Ishikawa (cell line): ENCODE measurements at regions not wholly inside any gene's neighbourhood (a gene's known extent, or its start where the extent isn't known, plus 50 kb on each side); places are given as distances from the start of the nearest gene placed in this dataset.

Experiments used
- CEBPB ChIP-seq: IDR thresholded peaks from 2 replicates; pipeline ENCODE4 v1.6.1; 2012
- CREB1 ChIP-seq: IDR thresholded peaks from 2 replicates; pipeline ENCODE4 v1.6.1; 2012; ENCODE audit warnings: low read depth
- EP300 ChIP-seq: IDR thresholded peaks from 2 replicates; pipeline ENCODE4 v1.6.1; 2012; ENCODE audit warnings: borderline replicate concordance
- FOXM1 ChIP-seq: IDR thresholded peaks from 2 replicates; pipeline ENCODE4 v1.6.1; 2012; ENCODE audit warnings: low read depth, borderline replicate concordance
- NFIC ChIP-seq: IDR thresholded peaks from 2 replicates; pipeline ENCODE4 v1.6.1; 2012
- TAF1 ChIP-seq: IDR thresholded peaks from 2 replicates; pipeline ENCODE4 v1.6.1; 2012; ENCODE audit warnings: low read depth, mild to moderate bottlenecking
- TCF12 ChIP-seq: IDR thresholded peaks from 2 replicates; pipeline ENCODE4 v1.6.1; 2012; ENCODE audit warnings: low read depth
- YY1 ChIP-seq: IDR thresholded peaks from 2 replicates; pipeline ENCODE4 v1.6.1; 2012; ENCODE audit warnings: low read depth
- TF ChIP-seq, protein P1 (sequence below): IDR thresholded peaks from 2 replicates; pipeline ENCODE4 v1.6.1; 2012
- TF ChIP-seq, protein P2 (sequence below): IDR thresholded peaks from 2 replicates; pipeline ENCODE4 v1.6.1; 2012; ENCODE audit warnings: low read depth, mild to moderate bottlenecking

DNA sequence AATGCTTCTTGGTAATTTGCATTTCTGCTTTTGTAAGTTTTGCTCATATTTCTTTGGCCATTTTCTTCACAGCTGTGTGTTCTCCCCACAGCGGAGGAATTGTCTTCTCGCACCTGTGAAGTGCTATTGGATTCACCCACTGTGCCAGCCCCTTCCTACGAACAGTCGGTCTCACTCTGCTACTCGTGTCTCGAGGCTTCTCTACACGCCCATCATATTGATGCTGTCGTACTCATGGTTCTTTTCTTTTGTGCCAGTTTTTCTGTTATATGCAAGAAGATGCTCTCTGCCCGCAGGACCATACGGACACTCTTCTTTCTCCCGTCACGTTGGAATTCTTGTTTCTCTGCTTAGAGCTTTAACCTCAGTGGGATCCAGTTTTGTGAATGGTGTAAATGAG, 200.3 kb downstream of the DLL1 start:
- TF ChIP-seq, protein P1, sequence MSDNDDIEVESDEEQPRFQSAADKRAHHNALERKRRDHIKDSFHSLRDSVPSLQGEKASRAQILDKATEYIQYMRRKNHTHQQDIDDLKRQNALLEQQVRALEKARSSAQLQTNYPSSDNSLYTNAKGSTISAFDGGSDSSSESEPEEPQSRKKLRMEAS: no peak
- TF ChIP-seq FOXM1 (no peak), TCF12 (no peak), TAF1 (no peak), CEBPB (no peak), YY1 (no peak), CREB1 (no peak), NFIC (no peak), EP300 (no peak)
- TF ChIP-seq, protein P2, sequence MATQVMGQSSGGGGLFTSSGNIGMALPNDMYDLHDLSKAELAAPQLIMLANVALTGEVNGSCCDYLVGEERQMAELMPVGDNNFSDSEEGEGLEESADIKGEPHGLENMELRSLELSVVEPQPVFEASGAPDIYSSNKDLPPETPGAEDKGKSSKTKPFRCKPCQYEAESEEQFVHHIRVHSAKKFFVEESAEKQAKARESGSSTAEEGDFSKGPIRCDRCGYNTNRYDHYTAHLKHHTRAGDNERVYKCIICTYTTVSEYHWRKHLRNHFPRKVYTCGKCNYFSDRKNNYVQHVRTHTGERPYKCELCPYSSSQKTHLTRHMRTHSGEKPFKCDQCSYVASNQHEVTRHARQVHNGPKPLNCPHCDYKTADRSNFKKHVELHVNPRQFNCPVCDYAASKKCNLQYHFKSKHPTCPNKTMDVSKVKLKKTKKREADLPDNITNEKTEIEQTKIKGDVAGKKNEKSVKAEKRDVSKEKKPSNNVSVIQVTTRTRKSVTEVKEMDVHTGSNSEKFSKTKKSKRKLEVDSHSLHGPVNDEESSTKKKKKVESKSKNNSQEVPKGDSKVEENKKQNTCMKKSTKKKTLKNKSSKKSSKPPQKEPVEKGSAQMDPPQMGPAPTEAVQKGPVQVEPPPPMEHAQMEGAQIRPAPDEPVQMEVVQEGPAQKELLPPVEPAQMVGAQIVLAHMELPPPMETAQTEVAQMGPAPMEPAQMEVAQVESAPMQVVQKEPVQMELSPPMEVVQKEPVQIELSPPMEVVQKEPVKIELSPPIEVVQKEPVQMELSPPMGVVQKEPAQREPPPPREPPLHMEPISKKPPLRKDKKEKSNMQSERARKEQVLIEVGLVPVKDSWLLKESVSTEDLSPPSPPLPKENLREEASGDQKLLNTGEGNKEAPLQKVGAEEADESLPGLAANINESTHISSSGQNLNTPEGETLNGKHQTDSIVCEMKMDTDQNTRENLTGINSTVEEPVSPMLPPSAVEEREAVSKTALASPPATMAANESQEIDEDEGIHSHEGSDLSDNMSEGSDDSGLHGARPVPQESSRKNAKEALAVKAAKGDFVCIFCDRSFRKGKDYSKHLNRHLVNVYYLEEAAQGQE: no peak
